ENCODE measurements at regions not wholly inside any gene's neighbourhood (a gene's known extent, or its start where the extent isn't known, plus 50 kb on each side); places are given as distances from the start of the nearest gene placed in this dataset.

DNA sequence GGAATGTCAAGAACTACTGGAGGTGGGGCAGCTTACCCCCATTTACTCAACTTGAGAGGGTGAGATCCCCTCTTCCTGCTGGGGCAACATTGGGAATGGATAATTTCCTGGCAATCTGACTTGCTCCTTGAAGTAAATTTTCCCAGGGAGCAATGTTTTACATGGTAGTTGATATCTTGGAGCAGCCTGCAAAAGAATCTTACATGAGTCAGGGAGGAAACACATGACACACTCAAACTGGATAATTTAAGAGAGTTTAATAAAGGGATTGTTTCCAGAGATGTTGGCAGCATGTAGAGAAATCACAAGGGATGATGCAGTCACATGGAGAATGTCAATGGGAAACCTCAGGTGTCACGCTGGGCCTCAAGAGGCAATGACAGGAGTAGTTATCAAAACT, 212.5 kb downstream of the GAS1 start:
- no peak for DNase-seq
- Histone ChIP-seq H3K4me3 (no peak overlapping the region), H3K27ac (no peak overlapping the region), H3K9me3 (no peaks in the 10 kb centered on the region), H3K36me3 (ENCODE audit: low read depth, missing control alignments) (no peaks in the 10 kb centered on the region), H3K4me1 (peaks cover 6% of the 10 kb centered on the region), H3K27me3 (no peaks in the 10 kb centered on the region)
- no peak for TF ChIP-seq POLR2A (IDR thresholded peaks at IDR 0.05)
- TF ChIP-seq CTCF (IDR thresholded peaks at IDR 0.05), result no peak
- intact Hi-C loops (cut with DNase I; ENCODE audit: low total_unique reads), result no loop called here
- 95 to 100% methylated on average over 1 of the region's 1 CpG for WGBS, 2 donors

DNA sequence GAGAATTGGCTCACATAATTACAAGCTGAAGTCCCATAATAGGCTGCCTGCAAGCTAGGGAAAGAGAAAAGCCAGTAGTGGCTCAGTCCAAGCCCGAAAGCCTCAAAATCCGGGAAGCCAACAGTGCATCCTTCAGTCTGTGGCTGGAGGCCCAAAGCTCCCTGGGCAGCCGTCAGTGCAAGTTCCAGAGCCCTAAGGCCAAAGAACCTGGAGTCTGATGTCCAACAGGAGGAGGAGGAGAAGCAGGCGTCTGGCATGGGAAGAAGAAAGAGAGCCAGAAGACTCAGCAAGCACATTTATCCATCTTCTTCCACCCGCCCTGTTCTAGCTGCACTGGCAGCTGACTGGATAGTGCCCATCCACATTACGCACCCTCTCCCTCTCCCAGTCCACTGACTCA, 213.4 kb downstream of the GAS1 start:
- no peak for TF ChIP-seq CTCF (IDR thresholded peaks at IDR 0.05)
- no peak for TF ChIP-seq POLR2A (IDR thresholded peaks at IDR 0.05)
- Histone ChIP-seq H3K4me3 (no peak overlapping the region), H3K36me3 (ENCODE audit: low read depth, missing control alignments) (no peaks in the 10 kb centered on the region), H3K9me3 (no peaks in the 10 kb centered on the region), H3K27ac (no peak overlapping the region), H3K4me1 (peaks cover 6% of the 10 kb centered on the region), H3K27me3 (no peaks in the 10 kb centered on the region)
- no peak for DNase-seq
- WGBS, 2 donors, result 74 to 81% methylated on average over 6 of the region's 6 CpGs
- intact Hi-C loops (cut with DNase I; ENCODE audit: low total_unique reads), result no loop called here

DNA sequence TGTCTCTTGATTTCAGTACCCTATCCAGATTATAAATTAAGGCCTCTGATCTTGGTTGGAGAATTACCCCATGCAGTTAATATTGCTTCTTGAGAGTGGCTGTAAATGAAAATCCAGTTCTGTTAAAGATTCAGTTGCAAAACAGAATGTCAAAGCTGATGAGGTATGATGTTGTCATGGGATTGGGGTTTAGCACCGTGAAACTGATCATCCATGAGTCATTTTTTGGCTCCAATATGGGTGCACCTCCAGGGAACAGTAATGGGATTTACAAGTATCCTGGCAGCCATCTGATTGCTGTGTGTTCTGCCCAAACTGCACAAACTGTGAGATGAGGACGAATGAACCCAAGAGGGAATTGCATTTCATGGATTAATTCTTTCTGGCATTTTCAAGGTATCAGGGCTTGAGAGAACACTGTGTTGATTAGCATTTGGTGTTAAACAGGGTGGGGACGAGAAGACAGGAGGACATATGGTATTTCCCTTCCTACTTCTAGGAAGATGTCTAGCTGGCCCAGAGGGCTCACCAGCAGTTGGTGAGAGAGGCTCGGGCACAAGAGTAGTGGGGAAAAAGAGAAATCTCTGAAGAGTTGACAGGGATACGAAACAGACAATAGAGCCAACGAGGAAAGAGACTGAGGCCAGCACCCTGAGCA, 214.7 kb downstream of the GAS1 start:
- TF ChIP-seq POLR2A (IDR thresholded peaks at IDR 0.05) (no peak), CTCF (IDR thresholded peaks at IDR 0.05) (no peak)
- peaks cover 6% of the 10 kb centered on the region for H3K4me1 ChIP-seq
- no peaks in the 10 kb centered on the region for H3K36me3 ChIP-seq (ENCODE audit: low read depth, missing control alignments)
- H3K9me3 ChIP-seq, result no peaks in the 10 kb centered on the region
- DNase-seq, result peak; percentile 27
- WGBS, 2 donors, result 53 to 70% methylated on average over 6 of the region's 6 CpGs
- H3K27ac ChIP-seq, result peak overlapping the region in 1 of 2 donors; percentile 52
- no peaks in the 10 kb centered on the region for H3K27me3 ChIP-seq
- H3K4me3 ChIP-seq, result no peak overlapping the region
- intact Hi-C loops (cut with DNase I; ENCODE audit: low total_unique reads), result no loop called here

DNA sequence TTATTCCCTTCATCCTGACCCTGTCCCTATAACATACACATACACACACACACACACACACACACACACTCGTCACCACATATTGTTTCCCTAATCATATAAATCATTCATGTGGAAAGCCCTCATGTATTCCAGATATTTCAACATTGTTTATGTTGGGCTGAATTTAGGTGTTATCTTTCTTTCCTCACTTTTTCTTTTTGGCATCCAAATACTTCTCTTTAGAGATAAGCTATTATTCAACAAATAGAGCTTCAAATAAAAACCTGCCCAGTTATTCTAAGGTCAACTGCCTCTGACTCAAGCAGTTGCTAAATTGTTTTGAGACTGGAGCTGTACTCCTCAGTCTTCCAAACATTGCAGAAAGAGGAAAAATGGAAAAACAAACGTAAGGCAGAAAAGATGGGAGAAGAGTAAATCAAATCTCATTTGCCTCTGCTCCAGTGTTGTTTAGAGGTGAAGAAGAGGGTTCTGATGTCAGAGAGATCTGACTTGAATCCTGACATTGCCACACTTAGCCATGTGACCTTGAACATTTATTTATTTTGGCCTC, 215.7 kb downstream of the GAS1 start:
- intact Hi-C loops (cut with DNase I; ENCODE audit: low total_unique reads), result no loop called here
- H3K27me3 ChIP-seq, result no peaks in the 10 kb centered on the region
- no peaks in the 10 kb centered on the region for H3K36me3 ChIP-seq (ENCODE audit: low read depth, missing control alignments)
- no peak for DNase-seq
- WGBS, 2 donors, result 37 to 38% methylated on average over 2 of the region's 2 CpGs
- H3K9me3 ChIP-seq, result no peaks in the 10 kb centered on the region
- H3K4me3 ChIP-seq, result no peak overlapping the region
- TF ChIP-seq CTCF (IDR thresholded peaks at IDR 0.05), result no peak
- no peak for TF ChIP-seq POLR2A (IDR thresholded peaks at IDR 0.05)
- H3K27ac ChIP-seq, result peak overlapping the region; percentile 19 to 52
- peaks cover 6% of the 10 kb centered on the region for H3K4me1 ChIP-seq
